22Rv1 (cell line): ENCODE measurements at regions not wholly inside any gene's neighbourhood (a gene's known extent, or its start where the extent isn't known, plus 50 kb on each side); places are given as distances from the start of the nearest gene placed in this dataset.

Experiments
- H3K27ac ChIP-seq: fragments of 450-650 bp; 2 replicates; pipeline ENCODE4 v1.5.1; 2017
- CTCF ChIP-seq: fragments of 450-650 bp; IDR thresholded peaks from 2 replicates; pipeline ENCODE4 v1.5.1; 2017; ENCODE audit warnings: mild to moderate bottlenecking
- ZFX ChIP-seq: fragments of 450-650 bp; IDR thresholded peaks from 2 replicates; pipeline ENCODE4 v1.6.1; 2017; ENCODE audit warnings: antibody characterized with exemption, borderline replicate concordance

- TF ChIP-seq CTCF (no peak), ZFX (no peak)
- H3K27ac ChIP-seq = no peak overlapping the region
These were observed 208.5 kb downstream of the GPR37 start for GRCh38 chr7:124557101-124557500.

- TF ChIP-seq ZFX (no peak), CTCF (no peak)
These were observed 212.1 kb downstream of the GPR37 start for GRCh38 chr7:124553502-124553901.

DNA sequence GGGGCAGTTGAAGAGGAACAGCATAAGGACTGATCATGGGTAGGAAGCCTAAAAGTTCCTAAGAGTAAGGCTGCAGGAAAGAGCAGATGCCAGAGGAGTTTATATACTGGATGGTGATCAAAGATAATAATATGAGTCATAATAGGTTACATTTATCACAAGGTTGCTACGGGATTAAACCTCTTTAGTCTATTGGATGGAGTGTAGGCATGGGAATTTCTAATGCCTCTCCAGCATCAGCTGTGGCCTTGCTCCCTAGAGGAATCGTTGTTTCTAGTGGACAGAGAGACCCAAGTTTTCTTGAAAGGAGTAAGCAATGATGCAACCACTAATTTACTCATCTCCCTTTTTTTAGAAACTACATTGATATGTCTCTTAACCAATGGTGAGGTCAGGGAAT, 213.4 kb downstream of the GPR37 start:
- TF ChIP-seq ZFX (no peak), CTCF (no peak)
- no peak overlapping the region for H3K27ac ChIP-seq

More at GRCh38 chr7:124553502-124553901, 212.1 kb downstream of the GPR37 start:
- no peak overlapping the region for H3K27ac ChIP-seq

- TF ChIP-seq ZFX = no peak
- no peak for TF ChIP-seq CTCF
- no peak overlapping the region for H3K27ac ChIP-seq
These were observed 215.6 kb downstream of the GPR37 start for GRCh38 chr7:124550036-124550435.

GRCh38 chr7:124542476-124542875, 223.1 kb downstream of the GPR37 start:
- TF ChIP-seq ZFX (no peak), CTCF (no peak)
- H3K27ac ChIP-seq = no peak overlapping the region

GRCh38 chr7:124536156-124536762, 229.3 kb downstream of the GPR37 start:
- TF ChIP-seq CTCF = no peak
- no peak for TF ChIP-seq ZFX
- H3K27ac ChIP-seq = no peak overlapping the region

GRCh38 chr7:124532166-124532565, 233.4 kb downstream of the GPR37 start:
- TF ChIP-seq CTCF = no peak
- H3K27ac ChIP-seq = no peak overlapping the region
